ENCODE measurements at regions not wholly inside any gene's neighbourhood (a gene's known extent, or its start where the extent isn't known, plus 50 kb on each side); places are given as distances from the start of the nearest gene placed in this dataset.
A peak's percentile ranks its signal among the peaks of the same experiment; 100 is the strongest.

DNA sequence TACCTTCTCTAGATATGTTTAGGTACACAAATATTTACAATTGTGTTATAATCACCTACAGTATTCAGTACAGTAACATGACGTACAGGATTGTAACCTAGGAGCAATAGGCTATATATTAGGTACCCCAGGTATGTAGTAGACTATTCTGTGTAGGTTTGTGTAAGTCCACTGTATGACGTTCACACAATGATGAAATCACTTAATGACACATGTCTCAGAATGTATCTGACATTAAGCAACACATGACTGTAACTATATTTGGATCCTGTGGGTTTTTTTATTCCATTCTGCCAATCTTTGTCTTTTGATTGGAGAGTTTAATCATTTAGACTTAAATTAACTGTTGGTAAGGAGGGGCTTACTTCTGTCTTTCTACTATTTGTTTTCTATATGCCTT lies 52.1 kb downstream of the STYXL2 start:
- DNase-seq: no peak

DNA sequence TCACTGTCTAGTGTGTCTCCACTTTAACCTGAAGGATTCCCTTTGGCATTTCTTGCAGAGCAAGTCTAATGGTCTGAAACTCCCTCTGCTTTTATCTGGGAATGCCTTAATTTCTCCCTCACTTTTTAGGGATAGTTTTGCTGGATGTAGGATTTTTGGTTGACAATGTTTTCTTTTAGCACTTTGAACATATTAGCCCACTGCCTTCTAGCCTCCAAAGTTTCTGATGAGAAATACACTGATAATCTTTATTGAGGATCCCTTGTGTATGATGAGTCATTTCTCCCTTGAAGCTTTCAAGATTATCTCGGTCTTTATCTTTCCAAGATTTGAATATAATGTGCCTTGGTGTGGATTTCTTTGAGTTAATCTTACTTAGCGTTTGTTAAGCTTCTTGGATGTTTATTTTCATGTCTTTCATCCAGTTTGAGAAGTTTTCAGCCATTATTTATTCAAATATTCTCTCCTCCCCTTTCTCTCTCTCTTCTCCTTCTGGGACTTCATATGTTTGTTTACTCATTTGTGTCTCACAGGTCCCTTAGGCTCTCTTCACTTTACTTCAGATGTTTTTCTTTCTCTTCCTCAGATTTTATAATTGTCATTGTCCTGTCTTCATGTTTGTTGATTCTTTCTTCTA lies 53.1 kb downstream of the STYXL2 start:
- DNase-seq: no peak

GRCh38 chr1:167148421-167148820 lies 54.5 kb downstream of the STYXL2 start:
- DNase-seq: no peak

DNA sequence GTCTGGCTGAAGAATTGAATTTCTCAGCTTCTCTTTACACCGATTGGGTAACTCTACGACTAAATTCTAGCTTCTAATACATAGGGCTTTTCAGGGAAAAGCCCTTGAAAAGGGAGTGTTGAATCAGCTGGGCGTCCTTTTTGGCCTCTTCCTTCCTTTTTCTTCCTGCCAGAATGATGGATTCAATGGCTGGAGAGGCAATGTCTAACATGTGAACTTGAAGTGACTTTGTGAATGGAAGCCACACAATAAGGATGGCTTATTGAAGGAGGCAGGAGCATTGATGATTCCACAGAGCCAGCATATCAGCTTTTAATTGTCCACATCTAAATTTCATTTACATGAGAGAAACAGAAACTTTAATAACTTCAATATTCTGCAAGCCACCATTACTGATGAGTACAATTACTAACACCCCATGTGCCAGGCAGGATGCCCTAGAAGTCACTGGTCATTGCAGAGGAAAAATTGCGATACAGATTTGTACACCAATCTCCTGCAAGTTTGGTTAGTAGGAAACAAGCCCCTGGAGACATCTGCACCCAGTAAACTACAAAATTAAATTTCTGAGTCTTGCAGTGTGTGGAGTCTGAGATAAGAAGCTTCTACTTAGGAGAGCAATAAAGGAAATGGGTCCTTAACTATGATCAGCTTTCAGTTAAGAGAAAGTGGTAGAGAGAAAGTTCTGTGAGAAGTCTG lies 56.1 kb downstream of the STYXL2 start:
- no peak for DNase-seq

GRCh38 chr1:167150492-167150833 lies 56.6 kb downstream of the STYXL2 start:
- DNase-seq: no peak

GRCh38 chr1:167152192-167152876 lies 58.5 kb downstream of the STYXL2 start:
- DNase-seq: no peak

DNA sequence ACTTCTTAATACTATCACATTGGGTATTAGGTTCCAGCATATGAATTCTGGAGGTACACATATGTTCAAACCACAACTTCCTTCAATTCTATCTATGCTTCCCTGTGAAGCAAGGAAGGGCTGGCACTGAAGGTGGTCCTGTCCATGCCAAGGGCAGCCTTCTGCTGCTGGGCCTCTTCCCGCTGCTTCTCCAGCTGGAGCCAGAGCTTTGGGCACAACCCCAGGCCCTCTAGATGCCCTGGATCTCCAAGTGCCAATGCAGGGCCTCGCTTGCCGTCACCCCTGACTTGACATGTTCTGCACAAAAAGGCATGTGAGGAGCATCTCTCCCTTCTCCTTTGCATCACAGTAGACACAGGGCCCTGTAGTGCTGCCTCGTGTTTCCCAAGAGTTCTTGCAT lies 62.6 kb downstream of the STYXL2 start:
- no peak for DNase-seq

GRCh38 chr1:167157114-167157513 lies 63.2 kb downstream of the STYXL2 start:
- no peak for DNase-seq

GRCh38 chr1:167158111-167158812 lies 62.4 kb upstream of the POU2F1 start:
- DNase-seq: no peak

GRCh38 chr1:167158813-167159275 lies 61.8 kb upstream of the POU2F1 start:
- DNase-seq: no peak

DNA sequence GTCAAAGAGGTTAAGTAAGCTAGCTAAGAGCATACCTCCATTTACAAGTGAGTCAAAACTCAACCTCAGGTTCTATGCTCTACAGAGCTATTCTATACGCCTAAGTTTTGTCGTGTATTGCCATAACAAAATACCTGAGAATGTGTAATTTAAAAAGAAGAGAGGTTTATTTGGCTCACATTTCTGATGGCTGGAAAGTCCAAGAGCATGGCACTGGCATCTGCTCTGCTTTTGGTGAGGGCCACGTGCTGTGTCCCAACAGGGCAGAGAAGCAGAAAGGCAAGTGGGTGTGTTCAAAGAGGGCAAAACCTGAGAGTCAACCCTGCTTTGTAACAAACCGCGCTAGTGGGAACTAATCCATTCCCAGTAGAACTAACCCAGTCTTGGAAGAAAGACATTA lies 60.9 kb upstream of the POU2F1 start:
- DNase-seq: no peak

DNA sequence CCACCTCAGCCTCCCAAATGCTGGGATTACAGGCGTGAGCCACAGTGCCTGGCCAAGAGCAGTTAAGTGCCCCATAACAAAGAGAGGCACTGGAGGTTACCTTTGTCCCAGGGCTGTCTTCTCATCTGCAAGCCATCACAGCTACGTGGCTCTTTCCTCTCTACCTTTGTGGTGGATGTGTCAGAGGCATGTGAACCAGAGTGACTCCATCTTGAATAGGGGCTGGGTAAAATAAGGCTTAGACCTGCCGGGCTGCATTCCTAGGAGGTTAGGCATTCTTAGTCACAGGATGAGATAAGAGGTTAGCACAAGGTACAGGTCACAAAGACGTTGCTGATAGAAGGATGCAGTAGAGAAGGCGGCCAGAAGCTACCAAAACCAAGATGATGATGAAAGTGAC lies 59.4 kb upstream of the POU2F1 start:
- DNase-seq: no peak

DNA sequence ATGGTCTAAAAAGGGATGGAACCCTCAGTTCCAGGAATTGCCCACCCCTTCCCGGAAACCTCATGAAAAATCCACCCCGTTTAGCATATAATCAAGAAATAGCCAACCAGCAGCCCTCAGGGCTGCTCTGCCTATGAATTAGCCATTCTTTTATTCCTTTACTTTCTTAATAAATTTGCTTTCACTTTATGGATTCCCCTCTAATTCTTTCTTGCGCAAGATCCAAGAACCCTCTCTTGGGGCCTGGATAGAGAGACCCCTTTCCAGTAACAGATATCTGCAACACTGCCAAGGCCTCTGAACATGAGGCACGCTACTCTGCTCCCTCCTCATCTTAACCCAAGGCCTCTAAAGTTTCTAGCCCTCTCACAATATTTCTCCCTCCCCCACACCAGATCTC lies 58.9 kb upstream of the POU2F1 start:
- DNase-seq: no peak

DNA sequence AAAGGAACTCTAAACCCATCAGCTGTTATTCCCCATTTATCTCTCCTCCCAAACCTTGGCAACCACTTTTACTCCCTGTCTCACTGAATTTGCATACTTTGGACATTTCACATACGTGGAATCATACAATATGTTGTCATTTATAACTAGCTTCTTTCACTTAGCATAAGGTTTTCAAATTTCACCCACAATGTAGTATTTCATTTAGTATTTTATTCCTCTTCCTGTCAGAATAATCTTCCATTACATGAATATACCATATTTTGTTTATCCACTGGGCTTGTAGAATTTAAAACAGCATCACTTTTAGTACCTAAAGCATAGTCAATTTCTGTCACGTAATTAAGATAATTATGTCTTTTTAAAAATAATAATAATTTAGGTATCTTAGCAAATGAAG lies 55.5 kb upstream of the POU2F1 start:
- no peak for DNase-seq

GRCh38 chr1:167165948-167166689 lies 54.6 kb upstream of the POU2F1 start:
- peak in 2 of 3 experiments; percentile 47 to 48 for DNase-seq

- no peak for DNase-seq
These were observed 54.0 kb upstream of the POU2F1 start for GRCh38 chr1:167166690-167167075.

DNA sequence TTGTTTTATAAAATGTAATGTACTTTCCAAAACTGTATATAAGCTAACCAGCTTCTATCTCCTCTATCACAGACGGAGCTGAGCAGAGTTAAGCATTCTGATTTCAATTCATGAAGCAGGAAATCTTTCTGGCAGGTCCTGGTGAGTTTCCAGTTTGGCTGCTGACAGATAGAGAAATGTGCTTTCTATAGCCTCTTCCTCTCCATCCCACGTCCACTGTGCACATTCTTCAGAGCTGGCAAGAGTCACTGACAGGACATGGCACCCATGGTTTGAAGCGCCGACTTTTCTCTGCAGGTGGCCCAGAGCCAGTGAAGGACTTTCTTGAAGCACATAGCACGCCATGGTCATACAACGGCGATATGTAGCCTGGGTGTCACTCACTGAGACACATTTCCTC lies 52.3 kb upstream of the POU2F1 start:
- DNase-seq: no peak

DNA sequence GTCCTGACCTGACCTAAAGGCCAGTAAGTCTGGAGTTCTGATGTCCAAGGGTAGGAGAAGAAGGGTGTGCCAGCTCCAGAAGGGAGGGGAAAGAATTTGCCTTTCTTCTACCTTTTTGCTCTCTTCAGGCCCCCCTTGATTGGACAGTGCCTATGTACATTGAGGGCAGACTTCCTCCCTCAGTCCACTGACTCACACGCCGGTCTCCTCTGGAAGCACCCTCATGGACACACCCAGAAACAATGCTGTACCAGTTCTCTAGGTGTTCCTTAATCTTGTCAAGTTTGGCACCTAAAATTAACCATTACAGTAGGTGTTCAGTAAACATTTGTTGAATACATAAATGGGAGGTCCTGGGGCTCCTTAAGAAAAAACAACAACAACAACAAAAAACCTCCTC lies 51.0 kb upstream of the POU2F1 start:
- DNase-seq: no peak
